HEK293 (cell line): ENCODE measurements at regions not wholly inside any gene's neighbourhood (a gene's known extent, or its start where the extent isn't known, plus 50 kb on each side); places are given as distances from the start of the nearest gene placed in this dataset.

Source experiments
- CTCF ChIA-PET: fragments of 350-600 bp; formaldehyde crosslinking; extraction: SDS; loops from one replicate; lab custom pipeline; 2021; ENCODE audit warnings: antibody characterized with exemption; lab: Yijun Ruan, JAX
- POLR2A ChIA-PET: fragments of 300-600 bp; formaldehyde crosslinking; extraction: SDS; loops from one replicate; lab custom pipeline; 2020; ENCODE audit warnings: antibody characterized with exemption, inconsistent platforms; lab: Yijun Ruan, JAX
- H3K27ac ChIP-seq: fragments of 200-500 bp; sonication (Bioruptor generic); 2 replicates; pipeline ENCODE4 v1.5.1; 2014; ENCODE audit warnings: low read depth, low read length, control low read depth, inconsistent platforms; ENCODE audit errors: extremely low read depth
- H3K36me3 ChIP-seq, 2 experiments: fragments of 200-500 bp in 1 of 2; sonication (Bioruptor generic) in 1 of 2; 1 replicate in 1 of 2; 2 replicates in 1 of 2; pipeline ENCODE4 v1.5.1; 2014 to 2017; ENCODE audit warnings: inconsistent platforms in 2 of 2, low read length in 2 of 2; ENCODE audit not compliant: control insufficient read depth in 2 of 2, insufficient read depth in 1 of 2
- H3K4me1 ChIP-seq: fragments of 200-500 bp; sonication (Bioruptor generic); 2 replicates; pipeline ENCODE4 v1.5.1; 2014; ENCODE audit warnings: mild to moderate bottlenecking, low read length, inconsistent platforms; ENCODE audit not compliant: control insufficient read depth, insufficient read depth
- H3K4me3 ChIP-seq: 2 replicates; pipeline ENCODE4 v1.5.1; 2011; ENCODE audit warnings: low read depth, mild to moderate bottlenecking, control low read depth, low read length, moderate library complexity
- H3K9me3 ChIP-seq: fragments of 200-500 bp; sonication (Bioruptor generic); 2 replicates; pipeline ENCODE4 v1.5.1; 2014; ENCODE audit warnings: low read depth, low read length, inconsistent platforms; ENCODE audit not compliant: control insufficient read depth, insufficient read depth
- CTCF ChIP-seq: fragments of 450-650 bp; formaldehyde crosslinking; IDR thresholded peaks from 2 replicates; pipeline ENCODE4 v1.5.1; 2016; ENCODE audit warnings: missing biosample characterization, missing genetic modification characterization
- EGR2 ChIP-seq: fragments of 450-650 bp; formaldehyde crosslinking; IDR thresholded peaks from 2 replicates; pipeline ENCODE4 v1.5.1; 2016; ENCODE audit warnings: low read depth, missing biosample characterization, missing genetic modification characterization
- FEZF1 ChIP-seq: fragments of 450-650 bp; formaldehyde crosslinking; IDR thresholded peaks from 2 replicates; pipeline ENCODE4 v1.5.1; 2016; ENCODE audit warnings: missing biosample characterization, missing genetic modification characterization
- GLI4 ChIP-seq: fragments of 450-650 bp; formaldehyde crosslinking; IDR thresholded peaks from 2 replicates; pipeline ENCODE4 v1.5.1; 2016; ENCODE audit warnings: missing biosample characterization, missing genetic modification characterization
- GLIS1 ChIP-seq: fragments of 450-650 bp; formaldehyde crosslinking; IDR thresholded peaks from 2 replicates; pipeline ENCODE4 v1.5.1; 2016; ENCODE audit warnings: missing biosample characterization, missing genetic modification characterization
- GLIS2 ChIP-seq: fragments of 450-650 bp; formaldehyde crosslinking; IDR thresholded peaks from 2 replicates; pipeline ENCODE4 v1.5.1; 2016; ENCODE audit warnings: missing biosample characterization, missing genetic modification characterization
- KLF16 ChIP-seq: fragments of 450-650 bp; formaldehyde crosslinking; IDR thresholded peaks from 2 replicates; pipeline ENCODE4 v1.5.1; 2017; ENCODE audit warnings: missing biosample characterization, missing genetic modification characterization
- MEIS1 ChIP-seq: sonication (generic); formaldehyde crosslinking; IDR thresholded peaks from 2 replicates; pipeline ENCODE4 v1.8.1; 2022; ENCODE audit warnings: missing genetic modification reagents, mild to moderate bottlenecking, borderline replicate concordance
- SCRT2 ChIP-seq: fragments of 450-650 bp; formaldehyde crosslinking; IDR thresholded peaks from 2 replicates; pipeline ENCODE4 v1.5.1; 2016; ENCODE audit warnings: missing biosample characterization, missing genetic modification characterization
- SP7 ChIP-seq: fragments of 450-650 bp; formaldehyde crosslinking; IDR thresholded peaks from 2 replicates; pipeline ENCODE4 v1.5.1; 2016; ENCODE audit warnings: missing biosample characterization, missing genetic modification characterization
- YY2 ChIP-seq: fragments of 450-650 bp; formaldehyde crosslinking; IDR thresholded peaks from 2 replicates; pipeline ENCODE4 v1.5.1; 2016; ENCODE audit warnings: missing biosample characterization, missing genetic modification characterization
- ZBTB11 ChIP-seq: fragments of 450-650 bp; formaldehyde crosslinking; conservative IDR thresholded peaks from 2 replicates; pipeline ENCODE4 v1.5.1; 2016; ENCODE audit warnings: low read depth, missing biosample characterization, missing genetic modification characterization
- ZBTB21 ChIP-seq: fragments of 450-650 bp; formaldehyde crosslinking; IDR thresholded peaks from 2 replicates; pipeline ENCODE4 v1.5.1; 2017; ENCODE audit warnings: missing biosample characterization, missing genetic modification characterization
- ZFP3 ChIP-seq: fragments of 450-650 bp; formaldehyde crosslinking; IDR thresholded peaks from 2 replicates; pipeline ENCODE4 v1.5.1; 2016; ENCODE audit warnings: low read depth, missing biosample characterization, missing genetic modification characterization
- ZIC2 ChIP-seq: fragments of 450-650 bp; formaldehyde crosslinking; IDR thresholded peaks from 2 replicates; pipeline ENCODE4 v1.5.1; 2016; ENCODE audit warnings: missing biosample characterization, missing genetic modification characterization
- ZNF140 ChIP-seq: fragments of 450-650 bp; formaldehyde crosslinking; IDR thresholded peaks from 2 replicates; pipeline ENCODE4 v1.5.1; 2016; ENCODE audit warnings: missing biosample characterization, missing genetic modification characterization
- ZNF174 ChIP-seq: fragments of 450-650 bp; formaldehyde crosslinking; IDR thresholded peaks from 2 replicates; pipeline ENCODE4 v1.5.0; 2017; ENCODE audit warnings: missing biosample characterization, mild to moderate bottlenecking, missing genetic modification characterization
- ZNF175 ChIP-seq: fragments of 450-650 bp; formaldehyde crosslinking; IDR thresholded peaks from 2 replicates; pipeline ENCODE4 v1.5.1; 2016; ENCODE audit warnings: missing biosample characterization, missing genetic modification characterization
- ZNF2 ChIP-seq: fragments of 450-650 bp; formaldehyde crosslinking; IDR thresholded peaks from 2 replicates; pipeline ENCODE4 v1.5.1; 2016; ENCODE audit warnings: missing biosample characterization, missing genetic modification characterization
- ZNF23 ChIP-seq: fragments of 450-650 bp; formaldehyde crosslinking; IDR thresholded peaks from 2 replicates; pipeline ENCODE4 v1.5.1; 2016; ENCODE audit warnings: missing biosample characterization, missing genetic modification characterization, borderline replicate concordance
- ZNF248 ChIP-seq: fragments of 450-650 bp; formaldehyde crosslinking; IDR thresholded peaks from 2 replicates; pipeline ENCODE4 v1.5.1; 2017; ENCODE audit warnings: missing biosample characterization, missing genetic modification characterization
- ZNF391 ChIP-seq: fragments of 450-650 bp; formaldehyde crosslinking; IDR thresholded peaks from 2 replicates; pipeline ENCODE4 v1.5.1; 2016; ENCODE audit warnings: low read depth, missing biosample characterization, missing genetic modification characterization, borderline replicate concordance
- ZNF48 ChIP-seq: fragments of 450-650 bp; formaldehyde crosslinking; IDR thresholded peaks from 2 replicates; pipeline ENCODE4 v1.5.1; 2016; ENCODE audit warnings: missing biosample characterization, missing genetic modification characterization
- ZNF521 ChIP-seq: fragments of 450-650 bp; formaldehyde crosslinking; IDR thresholded peaks from 2 replicates; pipeline ENCODE4 v1.5.1; 2017; ENCODE audit warnings: missing biosample characterization, mild to moderate bottlenecking, missing genetic modification characterization
- ZNF529 ChIP-seq: fragments of 450-650 bp; formaldehyde crosslinking; IDR thresholded peaks from 2 replicates; pipeline ENCODE4 v1.5.1; 2017; ENCODE audit warnings: missing genetic modification characterization, missing biosample characterization; ENCODE audit not compliant: insufficient replicate concordance
- ZNF629 ChIP-seq: fragments of 450-650 bp; formaldehyde crosslinking; IDR thresholded peaks from 2 replicates; pipeline ENCODE4 v1.5.1; 2017; ENCODE audit warnings: missing biosample characterization, missing genetic modification characterization
- ZNF76 ChIP-seq: fragments of 450-650 bp; formaldehyde crosslinking; IDR thresholded peaks from 2 replicates; pipeline ENCODE4; 2016; ENCODE audit warnings: low read depth, missing biosample characterization, missing genetic modification characterization, borderline replicate concordance
- ZNF776 ChIP-seq: fragments of 450-650 bp; formaldehyde crosslinking; IDR thresholded peaks from 2 replicates; pipeline ENCODE4 v1.5.0; 2017; ENCODE audit warnings: missing biosample characterization, missing genetic modification characterization, borderline replicate concordance
- TF ChIP-seq, protein P1 (sequence below): fragments of 450-650 bp; formaldehyde crosslinking; IDR thresholded peaks from 2 replicates; pipeline ENCODE4 v1.5.1; 2016; ENCODE audit warnings: missing biosample characterization, missing genetic modification characterization
- TF ChIP-seq, protein P2 (sequence below): fragments of 450-650 bp; IDR thresholded peaks from 2 replicates; pipeline ENCODE4 v1.5.1; 2018; ENCODE audit warnings: missing biosample characterization, mild to moderate bottlenecking, missing genetic modification characterization

- TF ChIP-seq ZFP3 (no peak), ZBTB21 (tag by site-specific recombination) (no peak), ZNF48 (no peak), ZNF23 (tag by site-specific recombination) (no peak), ZNF174 (tag by site-specific recombination) (no peak), YY2 (no peak), ZNF140 (tag by site-specific recombination) (no peak), GLIS1 (tag by site-specific recombination) (no peak), MEIS1 (no peak), ZNF76 (tag by site-specific recombination) (no peak)
- TF ChIP-seq, protein P1, sequence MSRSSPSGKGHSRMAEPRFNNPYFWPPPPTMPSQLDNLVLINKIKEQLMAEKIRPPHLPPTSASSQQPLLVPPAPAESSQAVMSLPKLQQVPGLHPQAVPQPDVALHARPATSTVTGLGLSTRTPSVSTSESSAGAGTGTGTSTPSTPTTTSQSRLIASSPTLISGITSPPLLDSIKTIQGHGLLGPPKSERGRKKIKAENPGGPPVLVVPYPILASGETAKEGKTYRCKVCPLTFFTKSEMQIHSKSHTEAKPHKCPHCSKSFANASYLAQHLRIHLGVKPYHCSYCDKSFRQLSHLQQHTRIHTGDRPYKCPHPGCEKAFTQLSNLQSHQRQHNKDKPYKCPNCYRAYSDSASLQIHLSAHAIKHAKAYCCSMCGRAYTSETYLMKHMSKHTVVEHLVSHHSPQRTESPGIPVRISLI, result no peak
Measured at GRCh38 chr4:159669094-159669493, 566.2 kb downstream of the RAPGEF2 start (continued).

- Histone ChIP-seq H3K27ac (no peak overlapping the region), H3K4me3 (no peak overlapping the region), H3K36me3 (no peaks in the 10 kb centered on the region), H3K9me3 (no peaks in the 10 kb centered on the region), H3K4me1 (no peaks in the 10 kb centered on the region)
- ChIA-PET CTCF (no interaction called here), POLR2A (no interaction called here)
- TF ChIP-seq FEZF1 (tag by site-specific recombination), result no peak
- no peak for TF ChIP-seq ZNF521 (tag by site-specific recombination)
- no peak for TF ChIP-seq CTCF
- TF ChIP-seq ZNF2 (tag by site-specific recombination), result no peak
- no peak for TF ChIP-seq ZNF776
- no peak for TF ChIP-seq SCRT2 (tag by site-specific recombination)
- TF ChIP-seq EGR2 (tag by site-specific recombination), result no peak
- no peak for TF ChIP-seq ZNF391 (tag by site-specific recombination)
- no peak for TF ChIP-seq ZBTB11 (tag by site-specific recombination)
- no peak for TF ChIP-seq SP7 (tag by site-specific recombination)
- TF ChIP-seq ZIC2 (tag by site-specific recombination), result no peak
- TF ChIP-seq, protein P2, sequence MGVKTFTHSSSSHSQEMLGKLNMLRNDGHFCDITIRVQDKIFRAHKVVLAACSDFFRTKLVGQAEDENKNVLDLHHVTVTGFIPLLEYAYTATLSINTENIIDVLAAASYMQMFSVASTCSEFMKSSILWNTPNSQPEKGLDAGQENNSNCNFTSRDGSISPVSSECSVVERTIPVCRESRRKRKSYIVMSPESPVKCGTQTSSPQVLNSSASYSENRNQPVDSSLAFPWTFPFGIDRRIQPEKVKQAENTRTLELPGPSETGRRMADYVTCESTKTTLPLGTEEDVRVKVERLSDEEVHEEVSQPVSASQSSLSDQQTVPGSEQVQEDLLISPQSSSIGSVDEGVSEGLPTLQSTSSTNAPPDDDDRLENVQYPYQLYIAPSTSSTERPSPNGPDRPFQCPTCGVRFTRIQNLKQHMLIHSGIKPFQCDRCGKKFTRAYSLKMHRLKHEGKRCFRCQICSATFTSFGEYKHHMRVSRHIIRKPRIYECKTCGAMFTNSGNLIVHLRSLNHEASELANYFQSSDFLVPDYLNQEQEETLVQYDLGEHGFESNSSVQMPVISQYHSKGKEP (tag by site-specific recombination), result no peak
- no peak for TF ChIP-seq GLI4 (tag by site-specific recombination)
- no peak for TF ChIP-seq ZNF629 (tag by site-specific recombination)
- TF ChIP-seq ZNF175, result no peak
- TF ChIP-seq GLIS2 (tag by site-specific recombination), result no peak
- no peak for TF ChIP-seq KLF16 (tag by site-specific recombination)
- TF ChIP-seq ZNF248, result no peak
- TF ChIP-seq ZNF529, result no peak
Measured at GRCh38 chr4:159673221-159673620, 570.3 kb downstream of the RAPGEF2 start.
